Keratinocyte (primary cell): ENCODE measurements at regions not wholly inside any gene's neighbourhood (a gene's known extent, or its start where the extent isn't known, plus 50 kb on each side); places are given as distances from the start of the nearest gene placed in this dataset.
"Not testable (repeated sequence)": the region's sequence is repeated elsewhere in the genome, so short reads cannot be mapped to it uniquely, and the experiment has no call there.

ENCODE experiments used
- DNase-seq: peaks from one replicate; pipeline ENCODE4 v3.0.0-alpha.2; 2011; ENCODE audit warnings: low read depth, missing footprints, low spot score
- FAIRE-seq: peaks from 2 replicates; lab custom pipeline; 2011; peaks lifted over from hg19 to GRCh38; lab: Jason Lieb, UNC
- H2AFZ ChIP-seq: 2 replicates; pipeline ENCODE4 v1.6.0; 2012; ENCODE audit warnings: low read length, control low read depth, inconsistent platforms; ENCODE audit not compliant: control insufficient read depth
- H3K27ac ChIP-seq: 2 replicates; pipeline ENCODE4 v1.5.1; 2011; ENCODE audit warnings: low read length; ENCODE audit not compliant: control insufficient read depth, insufficient read depth
- H3K27me3 ChIP-seq: 3 replicates; pipeline ENCODE4 v1.6.0; 2011; ENCODE audit warnings: low read length; ENCODE audit not compliant: control insufficient read depth, insufficient read depth; ENCODE audit errors: extremely low read depth
- H3K36me3 ChIP-seq, 2 experiments: 2 replicates in 1 of 2; 3 replicates in 1 of 2; pipeline ENCODE4 v1.5.1; 2011; ENCODE audit warnings: low read length in 2 of 2, mild to moderate bottlenecking in 1 of 2; ENCODE audit not compliant: control insufficient read depth in 2 of 2, insufficient read depth in 2 of 2; ENCODE audit errors: extremely low read depth in 1 of 2
- H3K4me1 ChIP-seq: 3 replicates; pipeline ENCODE4 v1.5.1; 2011; ENCODE audit warnings: low read length; ENCODE audit not compliant: control insufficient read depth, insufficient read depth; ENCODE audit errors: extremely low read depth
- H3K4me2 ChIP-seq: 3 replicates; pipeline ENCODE4 v1.6.0; 2011; ENCODE audit warnings: low read depth, low read length; ENCODE audit not compliant: control insufficient read depth, insufficient read depth; ENCODE audit errors: extremely low read depth
- H3K4me3 ChIP-seq, 3 experiments: fragments of 200-600 bp in 1 of 3; sonication (generic) in 1 of 3; 2 replicates in 2 of 3; 3 replicates in 1 of 3; pipeline ENCODE4 v1.5.1; 2011 to 2016; ENCODE audit warnings: low read length in 3 of 3, mild to moderate bottlenecking in 3 of 3, control low read depth in 2 of 3, inconsistent platforms in 1 of 3, low read depth in 1 of 3, mixed read lengths in 1 of 3, mixed run types in 1 of 3, moderate library complexity in 1 of 3; ENCODE audit not compliant: control insufficient read depth in 2 of 3, insufficient read depth in 2 of 3; ENCODE audit errors: extremely low read depth in 1 of 3
- H3K79me2 ChIP-seq: 2 replicates; pipeline ENCODE4 v1.6.0; 2012; ENCODE audit warnings: low read length; ENCODE audit not compliant: control insufficient read depth, insufficient read depth
- H3K9ac ChIP-seq: 3 replicates; pipeline ENCODE4 v1.6.0; 2011; ENCODE audit warnings: low read length; ENCODE audit not compliant: control insufficient read depth, insufficient read depth; ENCODE audit errors: extremely low read depth
- H3K9me1 ChIP-seq: 3 replicates; pipeline ENCODE4 v1.6.0; 2011; ENCODE audit warnings: low read length; ENCODE audit not compliant: control insufficient read depth, insufficient read depth; ENCODE audit errors: extremely low read depth
- H3K9me3 ChIP-seq: 2 replicates; pipeline ENCODE4 v1.5.1; 2012; ENCODE audit warnings: low read depth, low read length; ENCODE audit not compliant: control insufficient read depth
- H4K20me1 ChIP-seq: 3 replicates; pipeline ENCODE4 v1.6.0; 2011; ENCODE audit warnings: low read length; ENCODE audit not compliant: control insufficient read depth, insufficient read depth; ENCODE audit errors: extremely low read depth
- EZH2 ChIP-seq: IDR thresholded peaks from one replicate; pipeline ENCODE4 v1.6.1; 2012; ENCODE audit warnings: inconsistent platforms, mild to moderate bottlenecking, low read length, moderate library complexity
- dilution Hi-C: fragments of 300-500 bp; cut with MboI; formaldehyde crosslinking; loops from one replicate; pipeline ENCODE4 v1.7.0; 2020; ENCODE audit warnings: low sequenced_read_pairs; ENCODE audit not compliant: extremely low pct_ligation_motif_present
- TF ChIP-seq, protein P1 (sequence below), 3 experiments: IDR thresholded peaks in 1 of 3; conservative IDR thresholded peaks in 1 of 3; optimal IDR thresholded peaks in 1 of 3; 2 replicates in 2 of 3; 3 replicates in 1 of 3; pipeline versions ENCODE3 to v1.5.1; 2011; ENCODE audit warnings: low read length in 3 of 3, mild to moderate bottlenecking in 3 of 3, moderate library complexity in 2 of 3, control low read depth in 1 of 3, inconsistent platforms in 1 of 3; ENCODE audit not compliant: insufficient read depth in 2 of 3; ENCODE audit errors: extremely low read depth in 1 of 3

DNA sequence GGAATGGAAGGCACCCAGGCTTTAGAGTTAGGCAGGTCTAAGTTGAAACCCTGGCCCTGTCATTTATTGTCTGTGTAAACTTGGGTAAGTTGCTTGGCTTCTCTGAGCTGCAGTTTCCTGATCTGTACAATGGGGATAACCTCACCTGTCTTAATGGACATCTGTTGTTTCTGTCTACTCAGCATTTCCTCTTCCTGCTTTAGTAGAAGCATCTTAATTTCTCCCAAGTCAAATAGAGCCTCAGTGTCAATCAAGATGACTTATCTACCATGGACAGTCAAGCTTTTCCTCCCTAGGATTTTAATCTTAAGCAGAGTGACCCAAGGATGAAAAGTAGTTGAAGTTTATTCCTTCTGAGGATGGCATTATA is 119.7 kb downstream of the FZD1 start:
- no peak overlapping the region for H2AFZ ChIP-seq
- FAIRE-seq: no peak

DNA sequence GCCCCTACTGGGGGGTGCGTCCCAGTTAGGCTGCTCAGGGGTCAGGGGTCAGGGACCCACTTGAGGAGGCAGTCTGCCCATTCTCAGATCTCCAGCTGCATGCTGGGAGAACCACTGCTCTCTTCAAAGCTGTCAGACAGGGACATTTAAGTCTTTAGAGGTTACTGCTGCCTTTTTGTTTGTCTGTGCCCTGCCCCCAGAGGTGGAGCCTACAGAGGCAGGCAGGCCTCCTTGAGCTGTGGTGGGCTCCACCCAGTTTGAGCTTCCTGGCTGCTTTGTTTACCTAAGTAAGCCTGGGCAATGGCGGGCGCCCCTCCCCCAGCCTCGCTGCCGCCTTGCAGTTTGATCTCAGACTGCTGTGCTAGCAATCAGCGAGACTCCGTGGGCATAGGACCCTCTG is 130.5 kb downstream of the FZD1 start:
- H3K4me2 ChIP-seq, FAIRE-seq: not testable (repeated sequence)

More for the DNA sequence above, 119.7 kb downstream of the FZD1 start:
- H3K4me1 ChIP-seq: no peaks in the 10 kb centered on the region
- no peaks in the 10 kb centered on the region for H3K9me3 ChIP-seq
- no peaks in the 10 kb centered on the region for H3K36me3 ChIP-seq
- no peak for DNase-seq
- no peaks in the 10 kb centered on the region for H3K27me3 ChIP-seq
- no peak overlapping the region for H3K27ac ChIP-seq
- no peaks in the 10 kb centered on the region for H4K20me1 ChIP-seq
- no peak overlapping the region for H3K9ac ChIP-seq
- no peak overlapping the region for H3K4me2 ChIP-seq
- no peaks in the 10 kb centered on the region for H3K79me2 ChIP-seq
- dilution Hi-C loops: no loop called here
- TF ChIP-seq, protein P1, sequence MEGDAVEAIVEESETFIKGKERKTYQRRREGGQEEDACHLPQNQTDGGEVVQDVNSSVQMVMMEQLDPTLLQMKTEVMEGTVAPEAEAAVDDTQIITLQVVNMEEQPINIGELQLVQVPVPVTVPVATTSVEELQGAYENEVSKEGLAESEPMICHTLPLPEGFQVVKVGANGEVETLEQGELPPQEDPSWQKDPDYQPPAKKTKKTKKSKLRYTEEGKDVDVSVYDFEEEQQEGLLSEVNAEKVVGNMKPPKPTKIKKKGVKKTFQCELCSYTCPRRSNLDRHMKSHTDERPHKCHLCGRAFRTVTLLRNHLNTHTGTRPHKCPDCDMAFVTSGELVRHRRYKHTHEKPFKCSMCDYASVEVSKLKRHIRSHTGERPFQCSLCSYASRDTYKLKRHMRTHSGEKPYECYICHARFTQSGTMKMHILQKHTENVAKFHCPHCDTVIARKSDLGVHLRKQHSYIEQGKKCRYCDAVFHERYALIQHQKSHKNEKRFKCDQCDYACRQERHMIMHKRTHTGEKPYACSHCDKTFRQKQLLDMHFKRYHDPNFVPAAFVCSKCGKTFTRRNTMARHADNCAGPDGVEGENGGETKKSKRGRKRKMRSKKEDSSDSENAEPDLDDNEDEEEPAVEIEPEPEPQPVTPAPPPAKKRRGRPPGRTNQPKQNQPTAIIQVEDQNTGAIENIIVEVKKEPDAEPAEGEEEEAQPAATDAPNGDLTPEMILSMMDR (optimal IDR thresholded peaks at IDR 0.05 in 1 of 3, IDR thresholded peaks at IDR 0.05 in 1 of 3, conservative IDR thresholded peaks at IDR 0.05 in 1 of 3; ENCODE audit: extremely low read depth in 1 of 3, insufficient read depth in 2 of 3, low read length in 3 of 3): no peak
- no peak for TF ChIP-seq EZH2
- H3K4me3 ChIP-seq: no peak overlapping the region
- H3K9me1 ChIP-seq: no peaks in the 10 kb centered on the region

DNA sequence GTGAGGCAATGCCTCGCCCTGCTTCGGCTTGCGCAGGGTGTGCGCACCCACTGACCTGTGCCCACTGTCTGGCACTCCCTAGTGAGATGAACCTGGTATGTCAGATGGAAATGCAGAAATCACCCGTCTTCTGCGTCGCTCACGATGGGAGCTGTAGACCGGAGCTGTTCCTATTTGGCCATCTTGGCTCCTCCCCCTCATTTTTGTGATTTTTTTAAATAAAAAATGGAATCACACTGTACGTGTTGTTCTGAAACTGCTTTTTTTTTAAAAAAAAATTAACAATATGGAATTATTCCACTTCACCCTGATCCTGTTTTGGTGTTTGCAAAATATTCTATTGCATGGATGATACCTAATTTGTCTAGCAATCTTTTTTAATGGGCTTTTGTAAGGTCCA is 131.1 kb downstream of the FZD1 start:
- H3K9ac ChIP-seq, DNase-seq, H3K9me3 ChIP-seq, FAIRE-seq, H3K4me2 ChIP-seq, H3K4me1 ChIP-seq, H4K20me1 ChIP-seq, H3K9me1 ChIP-seq, H3K4me3 ChIP-seq, H3K27me3 ChIP-seq, H3K36me3 ChIP-seq, H2AFZ ChIP-seq, H3K27ac ChIP-seq, H3K79me2 ChIP-seq, dilution Hi-C loops: not testable (repeated sequence)

More for the DNA sequence above, 130.5 kb downstream of the FZD1 start:
- H3K27me3 ChIP-seq, H3K9me1 ChIP-seq, H3K27ac ChIP-seq, H3K9me3 ChIP-seq, H3K4me3 ChIP-seq, H3K36me3 ChIP-seq, dilution Hi-C loops, DNase-seq, H3K4me1 ChIP-seq, H3K9ac ChIP-seq, H3K79me2 ChIP-seq, H2AFZ ChIP-seq, H4K20me1 ChIP-seq: not testable (repeated sequence)
